SK-N-SH (cell line): ENCODE measurements at regions not wholly inside any gene's neighbourhood (a gene's known extent, or its start where the extent isn't known, plus 50 kb on each side); places are given as distances from the start of the nearest gene placed in this dataset.

ENCODE experiments used
- CTCF ChIA-PET: fragments of 300-600, 350-600 bp; formaldehyde crosslinking; extraction: SDS; loops from one replicate; lab custom pipeline; 2021; lab: Yijun Ruan, JAX
- POLR2A ChIA-PET: fragments of 350-600 bp; sonication (Branson Sonifier 250); formaldehyde crosslinking; extraction: SDS; loops from one replicate; lab custom pipeline; 2020; ENCODE audit warnings: antibody characterized with exemption, inconsistent platforms; lab: Yijun Ruan, JAX
- DNase-seq: peaks from one replicate; pipeline ENCODE4 v3.0.0; 2012
- H2AFZ ChIP-seq: fragments of 200-600 bp; sonication (generic); 2 replicates; pipeline ENCODE4 v1.8.1; 2016; ENCODE audit warnings: antibody characterized with exemption, mild to moderate bottlenecking, low read depth
- H3F3A ChIP-seq: fragments of 200-600 bp; sonication (generic); replicated peaks from 2 replicates; pipeline ENCODE3; 2016; ENCODE audit warnings: antibody characterized with exemption, mild to moderate bottlenecking; ENCODE audit not compliant: insufficient read depth
- H3K27ac ChIP-seq, 2 experiments: fragments of 200-500 bp in 1 of 2; fragments of 200-600 bp in 1 of 2; sonication (Bioruptor generic) in 1 of 2; sonication (generic), shearing (Covaris generic) in 1 of 2; 2 replicates each; pipeline versions ENCODE4 v1.5.1 to v1.6.1; 2014 to 2016; ENCODE audit warnings: low read depth in 2 of 2, inconsistent platforms in 1 of 2, low read length in 1 of 2, mild to moderate bottlenecking in 1 of 2, mixed read lengths in 1 of 2
- H3K27me3 ChIP-seq: fragments of 200-600 bp; sonication (generic), shearing (Covaris generic); 2 replicates; pipeline ENCODE4 v1.6.1; 2016; ENCODE audit warnings: mixed run types; ENCODE audit not compliant: insufficient read depth
- H3K36me3 ChIP-seq, 2 experiments: fragments of 200-500 bp in 1 of 2; fragments of 200-600 bp in 1 of 2; sonication (Bioruptor generic) in 1 of 2; sonication (generic) in 1 of 2; replicated peaks in 1 of 2; 2 replicates each; pipeline versions ENCODE3 to v1.5.1; 2014 to 2016; ENCODE audit warnings: low read length in 1 of 2, mild to moderate bottlenecking in 1 of 2; ENCODE audit not compliant: insufficient read depth in 2 of 2, control insufficient read depth in 1 of 2
- H3K4me1 ChIP-seq, 2 experiments: fragments of 200-500 bp in 1 of 2; fragments of 200-600 bp in 1 of 2; sonication (Bioruptor generic) in 1 of 2; sonication (generic), shearing (Covaris generic) in 1 of 2; 2 replicates each; pipeline versions ENCODE4 v1.5.1 to v1.6.1; 2014 to 2016; ENCODE audit warnings: low read depth in 1 of 2, low read length in 1 of 2, mixed run types in 1 of 2; ENCODE audit not compliant: insufficient read depth in 2 of 2, control insufficient read depth in 1 of 2
- H3K4me2 ChIP-seq: fragments of 200-600 bp; sonication (generic), shearing (Covaris generic); 2 replicates; pipeline ENCODE4 v1.6.1; 2017; ENCODE audit warnings: mixed run types
- H3K4me3 ChIP-seq, 2 experiments: fragments of 200-500 bp in 1 of 2; fragments of 200-600 bp in 1 of 2; sonication (Bioruptor generic) in 1 of 2; sonication (generic), shearing (Covaris generic) in 1 of 2; 2 replicates each; pipeline versions ENCODE4 v1.5.1 to v1.8.1; 2014 to 2016; ENCODE audit warnings: low read depth in 2 of 2, inconsistent platforms in 1 of 2, low read length in 1 of 2, mild to moderate bottlenecking in 1 of 2, mixed read lengths in 1 of 2, moderate library complexity in 1 of 2
- H3K79me2 ChIP-seq: fragments of 200-600 bp; sonication (generic); 2 replicates; pipeline ENCODE4 v1.8.1; 2017; ENCODE audit warnings: mild to moderate bottlenecking; ENCODE audit not compliant: insufficient read depth
- H3K9ac ChIP-seq: fragments of 200-600 bp; sonication (generic); 2 replicates; pipeline ENCODE4 v1.6.1; 2017; ENCODE audit warnings: mixed run types
- H3K9me2 ChIP-seq: fragments of 200-600 bp; sonication (generic); 2 replicates; pipeline ENCODE4 v1.6.1; 2017; ENCODE audit warnings: mixed run types
- H3K9me3 ChIP-seq: fragments of 200-600 bp; sonication (generic); 2 replicates; pipeline ENCODE4 v1.6.1; 2017; ENCODE audit warnings: mixed run types, mild to moderate bottlenecking, moderate library complexity
- H4K20me1 ChIP-seq: fragments of 200-600 bp; sonication (generic); 2 replicates; pipeline ENCODE4 v1.6.1; 2017; ENCODE audit warnings: mild to moderate bottlenecking, mixed run types; ENCODE audit not compliant: insufficient read depth
- CHD2 ChIP-seq: fragments of 150-350 bp; IDR thresholded peaks from 2 replicates; pipeline ENCODE4 v1.6.1; 2018; ENCODE audit warnings: low read length; ENCODE audit not compliant: partially characterized antibody
- FOSL2 ChIP-seq: IDR thresholded peaks from 2 replicates; pipeline ENCODE4 v1.4.0; 2012; ENCODE audit warnings: low read depth, mild to moderate bottlenecking, moderate library complexity, borderline replicate concordance
- FOXM1 ChIP-seq: IDR thresholded peaks from 2 replicates; pipeline ENCODE4 v1.4.0; 2012; ENCODE audit warnings: low read depth, mild to moderate bottlenecking
- GABPA ChIP-seq: IDR thresholded peaks from 2 replicates; pipeline ENCODE4 v1.4.0; 2012; ENCODE audit warnings: low read depth, mild to moderate bottlenecking
- GATA2 ChIP-seq: sonication (generic); formaldehyde crosslinking; IDR thresholded peaks from 2 replicates; pipeline ENCODE4 v1.5.0; 2020; ENCODE audit warnings: mild to moderate bottlenecking, missing genetic modification reagents
- JUND ChIP-seq: IDR thresholded peaks from 2 replicates; pipeline ENCODE4 v1.4.0; 2012
- MEF2A ChIP-seq: IDR thresholded peaks from 2 replicates; pipeline ENCODE4 v1.4.0; 2012; ENCODE audit warnings: low read depth, borderline replicate concordance
- MXI1 ChIP-seq: IDR thresholded peaks from 2 replicates; pipeline ENCODE4 v1.6.1; 2012; ENCODE audit warnings: mild to moderate bottlenecking, low read depth, low read length, improper control_type of control experiment
- NFIC ChIP-seq: IDR thresholded peaks from 2 replicates; pipeline ENCODE4 v1.4.0; 2012; ENCODE audit warnings: borderline replicate concordance
- NRF1 ChIP-seq: IDR thresholded peaks from 2 replicates; pipeline ENCODE4 v1.6.1; 2012; ENCODE audit warnings: low read depth, mild to moderate bottlenecking, low read length
- PBX3 ChIP-seq: IDR thresholded peaks from 2 replicates; pipeline ENCODE4; 2012
- POLR2AphosphoS5 ChIP-seq: IDR thresholded peaks from 2 replicates; pipeline ENCODE4 v1.6.1; 2012; ENCODE audit warnings: low read depth, low read length
- RAD21 ChIP-seq: IDR thresholded peaks from 2 replicates; pipeline ENCODE4 v1.6.1; 2012; ENCODE audit warnings: mild to moderate bottlenecking, low read length
- REST ChIP-seq: IDR thresholded peaks from 2 replicates; pipeline ENCODE4 v1.6.1; 2012; ENCODE audit warnings: mild to moderate bottlenecking, low read depth, low read length, moderate library complexity
- RFX5 ChIP-seq: IDR thresholded peaks from 2 replicates; pipeline ENCODE4 v1.6.1; 2012; ENCODE audit warnings: mild to moderate bottlenecking, improper control_type of control experiment, low read length
- SIN3A ChIP-seq: IDR thresholded peaks from 2 replicates; pipeline ENCODE4 v1.6.1; 2012; ENCODE audit warnings: low read depth, mild to moderate bottlenecking, low read length, moderate library complexity, borderline replicate concordance
- TCF12 ChIP-seq: IDR thresholded peaks from 2 replicates; pipeline ENCODE4 v1.4.0; 2012
- USF1 ChIP-seq: IDR thresholded peaks from 2 replicates; pipeline ENCODE4 v1.4.0; 2012; ENCODE audit warnings: low read depth, borderline replicate concordance
- USF2 ChIP-seq: fragments of 150-350 bp; IDR thresholded peaks from 2 replicates; pipeline ENCODE4 v1.6.1; 2017; ENCODE audit warnings: antibody characterized with exemption, low read length, low read depth, borderline replicate concordance
- YY1 ChIP-seq: IDR thresholded peaks from 2 replicates; pipeline ENCODE4 v1.4.0; 2012; ENCODE audit warnings: low read depth, mild to moderate bottlenecking
- WGBS: methylation state at CpG from one replicate; pipeline ENCODE4 v1.1.6; 2017; ENCODE audit warnings: low lambda C conversion rate; 5-methylcytosine and 5-hydroxymethylcytosine counted together

GRCh38 chr2:66925128-66925527 is 472.0 kb upstream of the ETAA1 start:
- WGBS = 78% methylated on average over 1 of the region's 1 CpG
- no peak for DNase-seq

More at GRCh38 chr2:66925128-66925527, 472.0 kb upstream of the ETAA1 start:
- Histone ChIP-seq H3K79me2 (no peaks in the 10 kb centered on the region), H4K20me1 (no peaks in the 10 kb centered on the region), H3K9me2 (no peaks in the 10 kb centered on the region), H3K36me3 (no peaks in the 10 kb centered on the region), H3K27me3 (no peaks in the 10 kb centered on the region), H3F3A (no peaks in the 10 kb centered on the region), H3K4me1 (peaks cover 4 to 6% of the 10 kb centered on the region in 2 experiments; a peak in 3 of 4 replicates), H3K4me3 (no peak overlapping the region), H3K27ac (no peak overlapping the region), H3K9ac (no peak overlapping the region), H3K4me2 (no peak overlapping the region), H3K9me3 (no peaks in the 10 kb centered on the region), H2AFZ (no peak overlapping the region)
- CTCF ChIA-PET = interaction anchor here (1.0 to 1.4 kb wide), 2 partner anchors 10 to 15 kb away, joined by 3 read pairs; no protein-coding TSS in a partner anchor
- TF ChIP-seq FOXM1 (no peak), JUND (no peak), NFIC (no peak), NRF1 (no peak), PBX3 (no peak), SIN3A (no peak), POLR2AphosphoS5 (no peak), CHD2 (no peak), YY1 (no peak), FOSL2 (no peak), GATA2 (CRISPR knock-in tag) (no peak), REST (no peak), GABPA (no peak), TCF12 (no peak), USF2 (no peak), USF1 (no peak), MXI1 (no peak), RAD21 (no peak), MEF2A (no peak), RFX5 (no peak)
- POLR2A ChIA-PET = no interaction called here
